Liver (tissue), 8 donors: ENCODE measurements at regions not wholly inside any gene's neighbourhood (a gene's known extent, or its start where the extent isn't known, plus 50 kb on each side); places are given as distances from the start of the nearest gene placed in this dataset.

Experiments used
- DNase-seq: peaks from one replicate; pipeline ENCODE4 v3.0.0-alpha.2; 2017; ENCODE audit warnings: low spot score
- H3K27ac ChIP-seq, 2 donors: one replicate each; pipeline ENCODE4 v1.7.0; 2013; ENCODE audit warnings: inconsistent platforms in 2 of 2, low read length in 2 of 2, control low read depth in 1 of 2, low read depth in 1 of 2, mild to moderate bottlenecking in 1 of 2
- H3K27me3 ChIP-seq, 4 donors: one replicate each; pipeline versions ENCODE4 v1.6.1 to v1.7.0; 2013; ENCODE audit warnings: low read length in 3 of 4, inconsistent platforms in 1 of 4, mild to moderate bottlenecking in 1 of 4, moderate library complexity in 1 of 4; ENCODE audit not compliant: control insufficient read depth in 4 of 4, insufficient read depth in 4 of 4
- H3K36me3 ChIP-seq, 4 donors: one replicate each; pipeline versions ENCODE4 v1.6.1 to v1.7.0; 2013; ENCODE audit warnings: low read length in 3 of 4, mild to moderate bottlenecking in 3 of 4, low read depth in 1 of 4, moderate library complexity in 1 of 4; ENCODE audit not compliant: control insufficient read depth in 4 of 4, insufficient read depth in 3 of 4
- H3K4me1 ChIP-seq, 4 donors: one replicate each; pipeline versions ENCODE4 v1.6.1 to v1.7.0; 2013; ENCODE audit warnings: low read length in 3 of 4, mild to moderate bottlenecking in 3 of 4, moderate library complexity in 1 of 4; ENCODE audit not compliant: control insufficient read depth in 4 of 4, insufficient read depth in 4 of 4
- H3K4me3 ChIP-seq, 3 donors: one replicate each; pipeline versions ENCODE4 v1.6.1 to v1.7.0; 2013; ENCODE audit warnings: low read length in 3 of 3, control low read depth in 1 of 3, low read depth in 1 of 3, mild to moderate bottlenecking in 1 of 3
- H3K9ac ChIP-seq, 2 donors: one replicate each; pipeline ENCODE4 v1.7.0; 2013; ENCODE audit warnings: low read length in 2 of 2, mild to moderate bottlenecking in 2 of 2, moderate library complexity in 2 of 2, control low read depth in 1 of 2, low read depth in 1 of 2
- H3K9me3 ChIP-seq, 4 donors: one replicate each; pipeline versions ENCODE4 v1.6.1 to v1.7.0; 2013; ENCODE audit warnings: low read length in 3 of 4; ENCODE audit not compliant: control insufficient read depth in 4 of 4
- EGR1 ChIP-seq, 2 donors: IDR thresholded peaks; 2 replicates each; pipeline ENCODE4 v1.6.1; 2016 to 2018; ENCODE audit warnings: antibody characterized with exemption in 2 of 2, low read depth in 2 of 2
- FOXA1 ChIP-seq: IDR thresholded peaks from 2 replicates; pipeline ENCODE4 v1.6.1; 2016; ENCODE audit warnings: antibody characterized with exemption
- FOXA2 ChIP-seq: IDR thresholded peaks from 2 replicates; pipeline ENCODE4 v1.6.1; 2016; ENCODE audit warnings: antibody characterized with exemption
- GABPA ChIP-seq, 2 donors: IDR thresholded peaks in 1 of 2; conservative IDR thresholded peaks in 1 of 2; 2 replicates each; pipeline ENCODE4 v1.6.1; 2016; ENCODE audit warnings: antibody characterized with exemption in 2 of 2, mild to moderate bottlenecking in 1 of 2, moderate library complexity in 1 of 2
- HNF4A ChIP-seq, 2 donors: conservative IDR thresholded peaks; 2 replicates each; pipeline ENCODE4 v1.6.1; 2016; ENCODE audit warnings: antibody characterized with exemption in 2 of 2, mild to moderate bottlenecking in 2 of 2
- HNF4G ChIP-seq: IDR thresholded peaks from 2 replicates; pipeline ENCODE4 v1.6.1; 2016; ENCODE audit warnings: antibody characterized with exemption
- JUND ChIP-seq, 2 donors: IDR thresholded peaks; 2 replicates each; pipeline ENCODE4 v1.6.1; 2016; ENCODE audit warnings: antibody characterized with exemption in 2 of 2
- NR2F2 ChIP-seq: IDR thresholded peaks from 2 replicates; pipeline ENCODE4 v1.6.1; 2016; ENCODE audit warnings: antibody characterized with exemption
- RAD21 ChIP-seq, 2 donors: IDR thresholded peaks; 2 replicates each; pipeline ENCODE4 v1.6.1; 2016; ENCODE audit warnings: antibody characterized with exemption in 2 of 2, mild to moderate bottlenecking in 2 of 2
- RXRA ChIP-seq, 2 donors: IDR thresholded peaks; 2 replicates each; pipeline ENCODE4 v1.6.1; 2017 to 2018; ENCODE audit warnings: antibody characterized with exemption in 2 of 2, mild to moderate bottlenecking in 1 of 2
- SP1 ChIP-seq: IDR thresholded peaks from 2 replicates; pipeline ENCODE4 v1.6.1; 2018; ENCODE audit warnings: antibody characterized with exemption, mild to moderate bottlenecking
- TAF1 ChIP-seq: conservative IDR thresholded peaks from 2 replicates; pipeline ENCODE4 v1.6.1; 2016; ENCODE audit warnings: antibody characterized with exemption, mild to moderate bottlenecking
- YY1 ChIP-seq: IDR thresholded peaks from 2 replicates; pipeline ENCODE4 v1.6.1; 2016; ENCODE audit warnings: antibody characterized with exemption, mild to moderate bottlenecking
- WGBS: extraction: QIAGEN DNeasy Blood & Tissue Kit; methylation state at CpG from one replicate; pipeline ENCODE4 v1.1.7; 2013; 5-methylcytosine and 5-hydroxymethylcytosine counted together
- TF ChIP-seq, protein P1 (sequence below): IDR thresholded peaks from 2 replicates; pipeline ENCODE4 v1.6.1; 2016; ENCODE audit warnings: antibody characterized with exemption
- TF ChIP-seq, protein P2 (sequence below): fragments of 150-350 bp; IDR thresholded peaks from 2 replicates; pipeline ENCODE4 v1.5.1; 2017; ENCODE audit warnings: improper control_type of control experiment, low read depth, low read length; ENCODE audit not compliant: missing input control
- TF ChIP-seq, protein P3 (sequence below): IDR thresholded peaks from 2 replicates; pipeline ENCODE4 v1.6.1; 2016; ENCODE audit warnings: antibody characterized with exemption, mild to moderate bottlenecking
- donor health status: healthy.
- donor health status: healthy.
- donor health status: healthy.
- donor health status: healthy.
- donor health status: healthy.

GRCh38 chr10:31190488-31190887 lies 128.5 kb upstream of the ZEB1 start:
- H3K27me3 ChIP-seq, result no peaks in the 10 kb centered on the region
- no peaks in the 10 kb centered on the region for H3K36me3 ChIP-seq
- H3K4me1 ChIP-seq, result no peaks in the 10 kb centered on the region
- H3K9ac ChIP-seq, result no peak overlapping the region
- H3K27ac ChIP-seq, result no peak overlapping the region
- DNase-seq, result no peak
- WGBS, result 90% methylated on average over 2 of the region's 2 CpGs
- no peak overlapping the region for H3K4me3 ChIP-seq
- no peaks in the 10 kb centered on the region for H3K9me3 ChIP-seq
- TF ChIP-seq, protein P1, sequence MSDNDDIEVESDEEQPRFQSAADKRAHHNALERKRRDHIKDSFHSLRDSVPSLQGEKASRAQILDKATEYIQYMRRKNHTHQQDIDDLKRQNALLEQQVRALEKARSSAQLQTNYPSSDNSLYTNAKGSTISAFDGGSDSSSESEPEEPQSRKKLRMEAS, result no peak
- TF ChIP-seq SP1 (no peak), NR2F2 (no peak), EGR1 (IDR thresholded peaks at IDR 0.05; ENCODE audit: low read depth in 2 of 2) (no peak), JUND (IDR thresholded peaks at IDR 0.05) (no peak), RAD21 (IDR thresholded peaks at IDR 0.05) (no peak)

DNA sequence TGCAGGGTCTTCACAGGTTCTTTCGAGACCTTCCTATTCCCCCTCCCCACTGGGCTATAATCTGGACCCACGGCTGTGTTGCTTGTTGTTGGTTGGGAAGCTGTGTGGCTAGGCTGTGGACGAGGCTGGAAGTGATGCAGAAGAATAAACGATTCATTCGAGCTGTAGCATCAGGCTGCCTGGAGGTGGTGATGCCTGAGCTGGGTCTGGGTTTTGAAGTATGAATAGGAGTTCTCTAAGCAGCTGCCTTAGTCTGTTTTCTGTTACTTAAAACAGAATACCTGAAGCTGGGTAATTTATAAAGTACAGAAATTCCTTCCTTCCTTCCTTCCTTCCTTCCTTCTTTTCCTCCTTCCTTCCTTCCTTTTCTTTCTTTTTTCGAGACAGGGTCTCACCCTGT lies 126.5 kb upstream of the ZEB1 start:
- TF ChIP-seq GABPA (IDR thresholded peaks at IDR 0.05 in 1 of 2, conservative IDR thresholded peaks at IDR 0.05 in 1 of 2) (no peak), NR2F2 (no peak), YY1 (no peak), HNF4A (conservative IDR thresholded peaks at IDR 0.05) (no peak), FOXA2 (no peak), RXRA (IDR thresholded peaks at IDR 0.05) (no peak)
- no peak overlapping the region for H3K27ac ChIP-seq
- H3K4me3 ChIP-seq, result no peak overlapping the region
- no peaks in the 10 kb centered on the region for H3K9me3 ChIP-seq
- no peaks in the 10 kb centered on the region for H3K36me3 ChIP-seq
- H3K27me3 ChIP-seq, result no peaks in the 10 kb centered on the region
- no peaks in the 10 kb centered on the region for H3K4me1 ChIP-seq
- H3K9ac ChIP-seq, result no peak overlapping the region
- DNase-seq, result no peak
- 77% methylated on average over 6 of the region's 6 CpGs for WGBS

GRCh38 chr10:31194986-31195385 lies 124.0 kb upstream of the ZEB1 start:
- Histone ChIP-seq H3K9ac (no peak overlapping the region), H3K9me3 (no peaks in the 10 kb centered on the region), H3K27ac (no peak overlapping the region), H3K4me3 (no peak overlapping the region), H3K27me3 (no peaks in the 10 kb centered on the region), H3K36me3 (no peaks in the 10 kb centered on the region), H3K4me1 (no peaks in the 10 kb centered on the region)
- no peak for TF ChIP-seq JUND (IDR thresholded peaks at IDR 0.05)
- no peak for TF ChIP-seq SP1
- TF ChIP-seq GABPA (IDR thresholded peaks at IDR 0.05 in 1 of 2, conservative IDR thresholded peaks at IDR 0.05 in 1 of 2), result no peak
- no peak for TF ChIP-seq EGR1 (IDR thresholded peaks at IDR 0.05; ENCODE audit: low read depth in 2 of 2)
- TF ChIP-seq FOXA2, result no peak
- TF ChIP-seq, protein P2, sequence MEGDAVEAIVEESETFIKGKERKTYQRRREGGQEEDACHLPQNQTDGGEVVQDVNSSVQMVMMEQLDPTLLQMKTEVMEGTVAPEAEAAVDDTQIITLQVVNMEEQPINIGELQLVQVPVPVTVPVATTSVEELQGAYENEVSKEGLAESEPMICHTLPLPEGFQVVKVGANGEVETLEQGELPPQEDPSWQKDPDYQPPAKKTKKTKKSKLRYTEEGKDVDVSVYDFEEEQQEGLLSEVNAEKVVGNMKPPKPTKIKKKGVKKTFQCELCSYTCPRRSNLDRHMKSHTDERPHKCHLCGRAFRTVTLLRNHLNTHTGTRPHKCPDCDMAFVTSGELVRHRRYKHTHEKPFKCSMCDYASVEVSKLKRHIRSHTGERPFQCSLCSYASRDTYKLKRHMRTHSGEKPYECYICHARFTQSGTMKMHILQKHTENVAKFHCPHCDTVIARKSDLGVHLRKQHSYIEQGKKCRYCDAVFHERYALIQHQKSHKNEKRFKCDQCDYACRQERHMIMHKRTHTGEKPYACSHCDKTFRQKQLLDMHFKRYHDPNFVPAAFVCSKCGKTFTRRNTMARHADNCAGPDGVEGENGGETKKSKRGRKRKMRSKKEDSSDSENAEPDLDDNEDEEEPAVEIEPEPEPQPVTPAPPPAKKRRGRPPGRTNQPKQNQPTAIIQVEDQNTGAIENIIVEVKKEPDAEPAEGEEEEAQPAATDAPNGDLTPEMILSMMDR, result no peak
- TF ChIP-seq YY1, result no peak
- TF ChIP-seq TAF1, result no peak
- no peak for DNase-seq
- WGBS, result 62% methylated on average over 4 of the region's 4 CpGs

DNA sequence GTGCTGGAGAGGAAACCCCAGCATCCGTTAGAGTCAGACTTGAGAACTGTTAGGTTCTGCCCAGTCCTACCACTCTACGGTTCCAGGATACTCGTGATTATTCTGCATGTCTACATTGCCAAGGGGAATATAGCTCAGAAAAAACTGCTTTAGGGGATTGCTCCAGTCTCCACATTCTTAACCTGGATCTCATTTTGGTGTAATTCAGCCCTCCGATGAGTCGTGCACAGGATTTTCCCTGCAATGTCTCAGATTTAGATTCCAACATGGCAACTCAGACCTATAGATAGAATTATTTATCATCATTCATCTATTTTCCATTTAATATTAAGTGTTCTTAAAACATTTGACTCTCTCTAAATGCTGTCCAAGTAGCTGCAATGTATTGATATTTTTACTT lies 121.1 kb upstream of the ZEB1 start:
- WGBS, result 73% methylated on average over 5 of the region's 5 CpGs
- Histone ChIP-seq H3K27ac (no peak overlapping the region), H3K9ac (no peak overlapping the region), H3K4me1 (no peaks in the 10 kb centered on the region), H3K36me3 (no peaks in the 10 kb centered on the region), H3K4me3 (no peak overlapping the region), H3K27me3 (no peaks in the 10 kb centered on the region), H3K9me3 (no peaks in the 10 kb centered on the region)
- DNase-seq, result no peak
- TF ChIP-seq HNF4A (conservative IDR thresholded peaks at IDR 0.05) (no peak), FOXA1 (no peak), RXRA (IDR thresholded peaks at IDR 0.05) (no peak), YY1 (no peak), NR2F2 (no peak), JUND (IDR thresholded peaks at IDR 0.05) (no peak), SP1 (no peak), TAF1 (no peak), HNF4G (no peak)
- TF ChIP-seq, protein P3, sequence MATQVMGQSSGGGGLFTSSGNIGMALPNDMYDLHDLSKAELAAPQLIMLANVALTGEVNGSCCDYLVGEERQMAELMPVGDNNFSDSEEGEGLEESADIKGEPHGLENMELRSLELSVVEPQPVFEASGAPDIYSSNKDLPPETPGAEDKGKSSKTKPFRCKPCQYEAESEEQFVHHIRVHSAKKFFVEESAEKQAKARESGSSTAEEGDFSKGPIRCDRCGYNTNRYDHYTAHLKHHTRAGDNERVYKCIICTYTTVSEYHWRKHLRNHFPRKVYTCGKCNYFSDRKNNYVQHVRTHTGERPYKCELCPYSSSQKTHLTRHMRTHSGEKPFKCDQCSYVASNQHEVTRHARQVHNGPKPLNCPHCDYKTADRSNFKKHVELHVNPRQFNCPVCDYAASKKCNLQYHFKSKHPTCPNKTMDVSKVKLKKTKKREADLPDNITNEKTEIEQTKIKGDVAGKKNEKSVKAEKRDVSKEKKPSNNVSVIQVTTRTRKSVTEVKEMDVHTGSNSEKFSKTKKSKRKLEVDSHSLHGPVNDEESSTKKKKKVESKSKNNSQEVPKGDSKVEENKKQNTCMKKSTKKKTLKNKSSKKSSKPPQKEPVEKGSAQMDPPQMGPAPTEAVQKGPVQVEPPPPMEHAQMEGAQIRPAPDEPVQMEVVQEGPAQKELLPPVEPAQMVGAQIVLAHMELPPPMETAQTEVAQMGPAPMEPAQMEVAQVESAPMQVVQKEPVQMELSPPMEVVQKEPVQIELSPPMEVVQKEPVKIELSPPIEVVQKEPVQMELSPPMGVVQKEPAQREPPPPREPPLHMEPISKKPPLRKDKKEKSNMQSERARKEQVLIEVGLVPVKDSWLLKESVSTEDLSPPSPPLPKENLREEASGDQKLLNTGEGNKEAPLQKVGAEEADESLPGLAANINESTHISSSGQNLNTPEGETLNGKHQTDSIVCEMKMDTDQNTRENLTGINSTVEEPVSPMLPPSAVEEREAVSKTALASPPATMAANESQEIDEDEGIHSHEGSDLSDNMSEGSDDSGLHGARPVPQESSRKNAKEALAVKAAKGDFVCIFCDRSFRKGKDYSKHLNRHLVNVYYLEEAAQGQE, result no peak
- TF ChIP-seq, protein P1, result no peak
- TF ChIP-seq, protein P2, result no peak
